Naive thymus-derived CD4-positive, alpha-beta T cell (primary cell): ENCODE measurements at regions not wholly inside any gene's neighbourhood (a gene's known extent, or its start where the extent isn't known, plus 50 kb on each side); places are given as distances from the start of the nearest gene placed in this dataset.
A peak's percentile ranks its signal among the peaks of the same experiment; 100 is the strongest.

Experiments
- ATAC-seq: fragments of 150-1000 bp; cut with Tn5 transposase; 2 replicates; pipeline ENCODE4 v1.10.0; 2021; ENCODE audit warnings: mild to moderate bottlenecking, moderate library complexity
- CTCF ChIA-PET: fragments of 350-600 bp; sonication (Branson Sonifier 250); formaldehyde crosslinking; loops from one replicate; lab custom pipeline; 2021; ENCODE audit warnings: antibody characterized with exemption; lab: Charles Lee
- POLR2A ChIA-PET: fragments of 350-600 bp; sonication (Branson Sonifier 250); formaldehyde crosslinking; loops from one replicate; lab custom pipeline; 2021; ENCODE audit warnings: antibody characterized with exemption, inconsistent platforms; lab: Charles Lee
- DNase-seq, 9 donors: peaks; one replicate each; pipeline versions ENCODE4 v3.0.0 to v3.0.0-alpha.2; 2020 to 2022; ENCODE audit warnings: mixed read lengths in 1 of 9
- H3K27ac ChIP-seq: one replicate; pipeline ENCODE4 v1.7.0; 2013; ENCODE audit warnings: mild to moderate bottlenecking, low read depth, low read length, moderate library complexity
- H3K27me3 ChIP-seq, 2 donors: one replicate each; pipeline ENCODE4 v1.7.0; 2013; ENCODE audit warnings: low read length in 2 of 2, mild to moderate bottlenecking in 2 of 2, moderate library complexity in 2 of 2; ENCODE audit not compliant: control insufficient read depth in 2 of 2, insufficient read depth in 2 of 2
- H3K36me3 ChIP-seq, 3 experiments: 1 replicate in 2 of 3; 2 replicates in 1 of 3; pipeline ENCODE4 v1.7.0; 2013; ENCODE audit warnings: low read length in 3 of 3, mild to moderate bottlenecking in 3 of 3, moderate library complexity in 1 of 3; ENCODE audit not compliant: insufficient read depth in 3 of 3, control insufficient read depth in 2 of 3
- H3K4me1 ChIP-seq, 2 donors: one replicate each; pipeline ENCODE4 v1.7.0; 2013; ENCODE audit warnings: low read length in 2 of 2, mild to moderate bottlenecking in 2 of 2, moderate library complexity in 1 of 2; ENCODE audit not compliant: control insufficient read depth in 2 of 2, insufficient read depth in 2 of 2
- H3K4me3 ChIP-seq: 2 replicates; pipeline ENCODE4 v1.7.0; 2013; ENCODE audit warnings: mild to moderate bottlenecking, low read length
- H3K9me3 ChIP-seq, 3 experiments: 1 replicate in 2 of 3; 2 replicates in 1 of 3; pipeline ENCODE4 v1.7.0; 2013; ENCODE audit warnings: low read length in 3 of 3; ENCODE audit not compliant: control insufficient read depth in 2 of 3
- H3K27ac Mint-ChIP-seq, 9 donors: one replicate each; pipeline ENCODE4 v1.8.0; 2020 to 2022; ENCODE audit warnings: mixed read lengths in 9 of 9, mild to moderate bottlenecking in 8 of 9, moderate library complexity in 5 of 9, inconsistent platforms in 2 of 9
- H3K27me3 Mint-ChIP-seq, 5 donors: one replicate each; pipeline ENCODE4 v1.8.0; 2021 to 2022; ENCODE audit warnings: mixed read lengths in 5 of 5, mild to moderate bottlenecking in 1 of 5
- H3K36me3 Mint-ChIP-seq, 5 donors: one replicate each; pipeline ENCODE4 v1.8.0; 2020 to 2022; ENCODE audit warnings: mixed read lengths in 5 of 5, mild to moderate bottlenecking in 3 of 5, inconsistent platforms in 1 of 5
- H3K4me1 Mint-ChIP-seq, 7 donors: one replicate each; pipeline ENCODE4 v1.8.0; 2020 to 2022; ENCODE audit warnings: mixed read lengths in 7 of 7, mild to moderate bottlenecking in 3 of 7, inconsistent platforms in 1 of 7
- H3K4me3 Mint-ChIP-seq, 10 donors: one replicate each; pipeline ENCODE4 v1.8.0; 2020 to 2022; ENCODE audit warnings: mild to moderate bottlenecking in 10 of 10, mixed read lengths in 10 of 10, moderate library complexity in 6 of 10, inconsistent platforms in 2 of 10
- H3K9me3 Mint-ChIP-seq, 11 donors: one replicate each; pipeline ENCODE4 v1.8.0; 2020 to 2022; ENCODE audit warnings: mixed read lengths in 11 of 11, mild to moderate bottlenecking in 4 of 11, inconsistent platforms in 1 of 11, moderate library complexity in 1 of 11
- intact Hi-C, 2 donors: fragments of 100-400 bp; cut with micrococcal nuclease; formaldehyde crosslinking; loops; one replicate each; pipeline ENCODE4 v1.15.1; 2023

- peaks cover 0 to 1% (median 0%) of the 10 kb centered on the region in 11 donors for H3K9me3 Mint-ChIP-seq
- ChIA-PET CTCF (no interaction called here), POLR2A (no interaction called here)
- Histone ChIP-seq H3K4me1 (no peaks in the 10 kb centered on the region), H3K36me3 (no peaks in the 10 kb centered on the region), H3K4me3 (no peak overlapping the region), H3K27me3 (no peaks in the 10 kb centered on the region), H3K9me3 (no peaks in the 10 kb centered on the region), H3K27ac (no peak overlapping the region)
- no peak overlapping the region for H3K4me3 Mint-ChIP-seq
- H3K27ac Mint-ChIP-seq = peak overlapping the region in 1 of 9 donors; percentile 27
- ATAC-seq = no peak
- H3K27me3 Mint-ChIP-seq = no peaks in the 10 kb centered on the region
- H3K36me3 Mint-ChIP-seq = peaks cover 0 to 26% (median 5%) of the 10 kb centered on the region in 5 donors
- DNase-seq = no peak
- intact Hi-C loops = no loop called here
- H3K4me1 Mint-ChIP-seq = peaks cover 0 to 3% (median 0%) of the 10 kb centered on the region in 7 donors
Observed at GRCh38 chr2:217468042-217468830, 534.6 kb downstream of the TNS1 start.

DNA sequence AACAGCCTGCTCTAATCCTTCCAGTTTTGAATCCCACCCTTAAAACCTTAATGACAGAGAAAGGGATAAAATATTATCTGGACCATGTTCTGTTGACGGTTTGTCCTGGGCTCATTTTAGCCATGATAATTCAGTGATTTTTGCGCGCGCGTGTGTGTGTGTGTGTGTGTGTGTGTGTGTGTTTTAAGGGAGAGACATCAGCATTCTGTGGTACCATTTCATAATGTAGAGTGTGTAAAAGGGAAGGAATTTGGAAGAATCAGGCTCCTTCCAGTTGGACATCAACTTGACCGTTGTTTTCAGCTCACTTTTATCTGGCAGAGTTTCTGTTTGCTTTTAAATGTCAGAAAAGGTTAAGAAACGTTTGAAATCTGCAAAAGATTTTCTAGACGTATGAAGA is 535.5 kb downstream of the TNS1 start:
- DNase-seq (no peak), ATAC-seq (no peak)
- intact Hi-C loops = no loop called here
- ChIA-PET CTCF (no interaction called here), POLR2A (no interaction called here)
- H3K9me3 ChIP-seq = no peaks in the 10 kb centered on the region
- no peaks in the 10 kb centered on the region for H3K27me3 Mint-ChIP-seq
- peaks cover 0 to 3% (median 0%) of the 10 kb centered on the region in 7 donors for H3K4me1 Mint-ChIP-seq
- peaks cover 0 to 1% (median 0%) of the 10 kb centered on the region in 11 donors for H3K9me3 Mint-ChIP-seq
- no peak overlapping the region for H3K27ac Mint-ChIP-seq
- no peaks in the 10 kb centered on the region for H3K27me3 ChIP-seq
- no peak overlapping the region for H3K27ac ChIP-seq
- H3K4me3 Mint-ChIP-seq = no peak overlapping the region
- no peak overlapping the region for H3K4me3 ChIP-seq
- peaks cover 0 to 19% (median 4%) of the 10 kb centered on the region in 5 donors for H3K36me3 Mint-ChIP-seq
- H3K4me1 ChIP-seq = no peaks in the 10 kb centered on the region
- H3K36me3 ChIP-seq = no peaks in the 10 kb centered on the region

DNA sequence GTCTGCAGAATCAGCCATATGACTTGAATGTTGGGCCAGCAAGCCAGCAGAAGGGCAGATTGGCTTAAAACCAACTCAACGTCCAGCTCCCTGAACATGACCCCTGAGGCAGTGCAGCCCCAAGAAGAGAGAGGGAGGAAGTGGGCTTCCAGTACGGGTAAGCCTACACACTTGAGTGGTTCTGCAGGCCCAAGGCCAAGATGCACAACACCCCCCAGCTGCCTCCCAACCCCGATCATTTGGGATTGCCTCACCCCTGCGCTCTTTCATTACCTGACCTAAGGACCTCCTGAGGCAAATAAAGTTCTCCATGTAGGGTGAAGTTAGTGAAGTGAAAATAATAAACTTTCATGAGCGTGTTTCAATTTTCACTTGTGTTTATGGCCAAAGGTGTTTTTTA is 536.0 kb downstream of the TNS1 start:
- Histone ChIP-seq H3K4me1 (no peaks in the 10 kb centered on the region), H3K27ac (no peak overlapping the region), H3K27me3 (no peaks in the 10 kb centered on the region), H3K9me3 (no peaks in the 10 kb centered on the region), H3K4me3 (no peak overlapping the region), H3K36me3 (no peaks in the 10 kb centered on the region)
- Mint-ChIP-seq H3K9me3 (peaks cover 0 to 1% (median 0%) of the 10 kb centered on the region in 11 donors), H3K27ac (no peak overlapping the region), H3K4me1 (peaks cover 0 to 3% (median 0%) of the 10 kb centered on the region in 7 donors), H3K36me3 (peaks cover 0 to 15% (median 4%) of the 10 kb centered on the region in 5 donors), H3K27me3 (no peaks in the 10 kb centered on the region), H3K4me3 (no peak overlapping the region)
- POLR2A ChIA-PET = no interaction called here
- intact Hi-C loops = no loop called here
- ATAC-seq = no peak
- DNase-seq = no peak
- CTCF ChIA-PET = no interaction called here

- no peak overlapping the region for H3K4me3 ChIP-seq
- Mint-ChIP-seq H3K27me3 (no peaks in the 10 kb centered on the region), H3K36me3 (peaks cover 0 to 15% (median 4%) of the 10 kb centered on the region in 5 donors), H3K9me3 (peaks cover 0 to 1% (median 0%) of the 10 kb centered on the region in 11 donors), H3K27ac (no peak overlapping the region), H3K4me1 (peaks cover 0 to 3% (median 0%) of the 10 kb centered on the region in 7 donors), H3K4me3 (no peak overlapping the region)
- CTCF ChIA-PET = no interaction called here
- intact Hi-C loops = no loop called here
- no peak overlapping the region for H3K27ac ChIP-seq
- ATAC-seq (no peak), DNase-seq (no peak)
- no peaks in the 10 kb centered on the region for H3K27me3 ChIP-seq
- H3K36me3 ChIP-seq = no peaks in the 10 kb centered on the region
- POLR2A ChIA-PET = no interaction called here
- H3K9me3 ChIP-seq = no peaks in the 10 kb centered on the region
- H3K4me1 ChIP-seq = no peaks in the 10 kb centered on the region
Observed at GRCh38 chr2:217466104-217466503, 536.7 kb downstream of the TNS1 start.

- no peaks in the 10 kb centered on the region for H3K9me3 ChIP-seq
- no peak overlapping the region for H3K27ac ChIP-seq
- Mint-ChIP-seq H3K36me3 (peaks cover 0 to 12% (median 4%) of the 10 kb centered on the region in 5 donors), H3K4me3 (no peak overlapping the region), H3K9me3 (peaks cover 0 to 1% (median 0%) of the 10 kb centered on the region in 11 donors), H3K4me1 (peaks cover 0 to 3% (median 0%) of the 10 kb centered on the region in 7 donors), H3K27ac (no peak overlapping the region), H3K27me3 (no peaks in the 10 kb centered on the region)
- no peak for ATAC-seq
- DNase-seq = no peak
- ChIA-PET POLR2A (no interaction called here), CTCF (no interaction called here)
- no peak overlapping the region for H3K4me3 ChIP-seq
- intact Hi-C loops = no loop called here
- H3K36me3 ChIP-seq = no peaks in the 10 kb centered on the region
- no peaks in the 10 kb centered on the region for H3K4me1 ChIP-seq
- H3K27me3 ChIP-seq = no peaks in the 10 kb centered on the region
Observed at GRCh38 chr2:217465100-217465499, 537.7 kb downstream of the TNS1 start.

DNA sequence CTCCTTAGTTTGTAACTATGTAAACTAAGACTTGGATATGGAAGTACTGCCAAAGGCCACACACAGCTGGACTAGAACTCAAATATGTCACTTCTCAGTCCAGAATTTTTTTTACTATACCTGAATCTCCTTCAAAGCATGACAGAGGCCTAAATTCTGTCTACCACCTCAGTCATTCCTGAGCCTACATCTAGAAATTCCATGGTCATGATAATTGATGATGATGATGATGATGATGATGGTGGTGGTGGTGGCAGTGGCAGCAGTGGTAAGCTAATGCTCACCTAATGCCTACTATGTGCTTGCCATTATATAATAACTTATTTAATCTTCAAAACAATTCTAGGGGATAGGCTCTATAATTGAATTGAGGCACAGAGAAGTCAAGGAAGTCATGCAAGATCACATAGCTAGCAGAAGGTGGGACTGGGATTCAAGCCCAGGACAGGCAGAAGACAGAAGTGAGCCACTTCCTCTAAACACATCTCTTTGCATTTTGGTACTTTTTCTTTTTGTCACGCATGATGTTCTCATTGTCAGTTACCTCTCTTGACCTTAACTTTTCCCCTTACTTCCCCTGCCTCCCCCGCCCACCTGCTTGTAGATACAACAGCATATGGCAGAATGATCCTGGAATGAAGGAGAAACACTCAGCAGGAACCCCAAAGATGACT is 539.3 kb downstream of the TNS1 start:
- ATAC-seq (no peak), DNase-seq (no peak)
- Mint-ChIP-seq H3K9me3 (peaks cover 0 to 1% (median 0%) of the 10 kb centered on the region in 11 donors), H3K27me3 (no peaks in the 10 kb centered on the region), H3K36me3 (peaks cover 0 to 12% (median 4%) of the 10 kb centered on the region in 5 donors), H3K27ac (no peak overlapping the region), H3K4me3 (no peak overlapping the region), H3K4me1 (peaks cover 0 to 2% (median 0%) of the 10 kb centered on the region in 7 donors)
- CTCF ChIA-PET = no interaction called here
- H3K27ac ChIP-seq = no peak overlapping the region
- intact Hi-C loops = no loop called here
- H3K36me3 ChIP-seq = no peaks in the 10 kb centered on the region
- H3K4me3 ChIP-seq = no peak overlapping the region
- no peaks in the 10 kb centered on the region for H3K27me3 ChIP-seq
- H3K9me3 ChIP-seq = no peaks in the 10 kb centered on the region
- POLR2A ChIA-PET = no interaction called here
- no peaks in the 10 kb centered on the region for H3K4me1 ChIP-seq
